Renal cortex interstitium (tissue), 11 donors: ENCODE measurements at regions not wholly inside any gene's neighbourhood (a gene's known extent, or its start where the extent isn't known, plus 50 kb on each side); places are given as distances from the start of the nearest gene placed in this dataset.
A peak's percentile ranks its signal among the peaks of the same experiment; 100 is the strongest.

Experiments
- DNase-seq, 11 donors: peaks; one replicate each; pipeline ENCODE4 v3.0.0-alpha.2; 2013; ENCODE audit warnings: low read depth in 9 of 11, low spot score in 4 of 11; ENCODE audit errors: extremely low read depth in 1 of 11

DNA sequence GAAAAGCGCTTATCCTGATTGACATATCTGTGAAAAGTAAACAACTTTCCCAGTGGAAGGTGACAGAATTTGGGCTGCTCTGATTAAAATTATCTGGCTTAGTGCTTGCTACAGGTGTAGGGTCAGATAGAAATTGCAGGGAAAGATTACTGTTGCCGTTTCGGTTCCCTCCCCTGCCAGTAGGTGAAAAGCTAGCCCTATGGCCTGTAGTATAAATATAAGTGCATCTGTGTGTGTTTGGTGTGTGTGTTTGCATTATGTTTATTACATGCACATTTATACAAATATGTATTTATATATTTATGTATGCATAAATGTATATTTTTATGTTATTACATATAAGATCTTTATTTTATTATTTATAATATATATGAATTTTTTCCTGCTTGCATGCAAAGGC lies 72.3 kb upstream of the VOPP1 start:
- no peak for DNase-seq

DNA sequence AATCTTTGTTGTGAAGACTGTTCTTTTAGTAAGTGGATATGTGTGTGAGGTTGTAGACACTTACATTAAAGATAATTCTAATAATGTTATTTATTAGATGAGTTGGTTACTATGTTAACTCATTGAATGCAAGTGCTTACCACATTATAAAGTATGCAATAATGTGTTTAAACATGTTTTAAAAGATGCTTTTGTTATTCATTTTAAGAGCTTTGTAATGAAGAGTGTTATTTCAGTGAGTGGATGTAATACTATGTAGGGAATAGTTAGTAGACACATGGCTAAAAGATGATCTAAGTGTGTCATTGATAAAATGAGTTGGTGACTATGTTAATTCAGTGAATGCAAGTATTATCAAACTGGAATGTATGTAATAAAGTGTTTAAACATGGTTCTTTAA lies 70.0 kb upstream of the VOPP1 start:
- DNase-seq: no peak

DNA sequence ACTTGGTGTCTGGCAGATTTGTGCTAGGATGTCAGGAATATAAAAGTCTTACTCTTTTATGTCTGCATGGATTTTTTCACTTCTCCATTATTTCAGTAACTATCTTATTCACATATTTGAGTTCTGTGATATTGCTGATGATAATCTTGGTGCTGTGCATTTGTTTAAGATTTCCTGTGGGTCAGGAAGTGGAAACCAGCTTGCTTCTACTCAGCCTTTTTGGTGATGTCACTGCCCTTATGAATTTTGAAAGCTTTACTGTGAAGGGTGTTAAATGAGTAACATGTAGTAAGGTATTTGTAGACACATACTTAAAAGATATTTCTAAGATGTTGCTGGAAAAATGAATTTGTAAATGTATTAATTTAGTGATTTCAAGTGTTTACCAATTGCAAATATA lies 69.5 kb upstream of the VOPP1 start:
- DNase-seq: no peak

DNA sequence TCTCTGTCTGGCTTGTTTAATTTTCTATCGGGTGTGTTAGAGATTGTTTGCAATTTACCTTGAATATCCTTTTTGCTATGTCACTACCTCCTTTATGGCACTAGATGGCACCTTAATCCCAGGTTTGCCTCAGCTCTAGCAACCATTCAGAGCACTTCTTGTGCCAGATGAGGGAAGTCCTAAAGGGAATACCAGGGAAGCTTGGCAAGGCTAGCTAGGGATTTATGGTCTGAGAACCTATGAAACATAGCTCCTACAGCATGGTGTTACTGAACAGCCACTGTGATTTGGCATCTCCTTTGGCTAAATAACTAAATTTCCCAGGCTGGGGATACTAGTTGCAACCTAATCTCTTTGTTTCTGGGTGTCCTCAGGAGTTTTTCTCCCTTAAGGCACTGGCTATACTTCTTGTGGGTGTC lies 69.0 kb upstream of the VOPP1 start:
- peak; percentile 49 to 81 (median 67) for DNase-seq

DNA sequence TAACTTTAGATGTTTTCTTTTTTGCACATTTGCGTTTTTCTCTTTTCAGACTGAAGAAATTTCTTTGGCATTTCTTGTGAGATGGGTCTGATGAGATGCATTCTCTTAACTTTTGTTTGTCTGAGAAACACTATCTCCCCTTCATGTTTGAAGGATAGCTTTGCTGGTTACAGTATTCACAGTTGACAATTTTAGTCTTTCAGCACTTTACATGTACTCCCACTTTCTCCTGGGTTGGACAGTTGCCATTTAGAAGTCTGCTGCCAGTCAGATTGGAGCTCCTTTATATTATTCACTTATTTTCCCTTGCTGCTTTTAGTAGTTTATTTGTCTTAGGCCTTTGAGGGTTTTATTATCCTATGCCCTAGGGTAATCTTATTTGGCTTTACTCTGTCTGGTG lies 67.3 kb upstream of the VOPP1 start:
- DNase-seq: no peak

DNA sequence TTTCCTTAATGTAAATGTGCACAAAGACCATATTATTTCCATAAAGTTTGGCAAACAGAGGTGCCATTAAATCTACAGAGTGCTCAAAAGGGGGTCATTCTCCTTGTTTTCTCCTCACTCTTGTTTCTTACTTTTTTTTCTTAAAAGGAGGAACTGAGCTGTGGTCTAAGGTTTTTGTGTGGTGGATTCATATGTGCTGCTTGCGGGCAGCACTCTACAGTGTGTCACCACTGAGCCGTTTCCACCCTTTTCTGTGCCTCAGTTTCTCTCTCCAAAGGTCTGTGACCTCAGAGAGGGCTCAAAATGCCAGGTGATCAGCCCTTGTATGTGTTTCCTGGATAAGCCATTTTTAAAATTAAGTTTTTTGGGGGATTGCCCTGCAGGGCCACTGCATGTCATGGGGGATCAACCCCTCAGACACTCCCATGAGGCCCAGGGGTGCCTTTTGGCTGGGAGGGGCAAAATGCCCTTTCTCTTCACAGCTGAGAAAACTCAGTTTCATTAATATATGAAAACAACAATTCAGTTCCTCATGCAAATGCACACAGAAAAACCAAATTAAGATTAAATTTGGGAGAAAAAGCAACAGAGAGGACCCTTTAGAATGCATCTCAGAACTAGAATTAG lies 56.9 kb upstream of the VOPP1 start:
- no peak for DNase-seq

DNA sequence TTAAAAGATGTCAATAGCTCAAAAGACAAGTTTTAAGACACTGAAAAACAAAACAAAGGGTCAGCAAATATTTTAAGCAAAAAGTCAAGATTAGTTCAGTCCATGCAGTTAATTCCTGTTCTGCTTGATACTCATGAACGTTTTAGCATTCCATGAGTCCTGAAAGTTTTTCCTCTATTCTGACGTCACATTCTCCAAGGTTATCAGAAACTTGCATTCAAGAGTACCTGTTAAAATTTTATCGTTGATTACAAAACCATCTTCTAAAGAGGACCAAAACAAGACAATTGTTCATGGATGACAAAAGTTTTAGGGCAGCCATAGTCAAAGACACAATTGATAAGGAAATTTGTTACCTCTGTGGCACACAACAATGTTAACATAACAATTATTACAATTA lies 52.5 kb upstream of the VOPP1 start:
- DNase-seq: no peak

DNA sequence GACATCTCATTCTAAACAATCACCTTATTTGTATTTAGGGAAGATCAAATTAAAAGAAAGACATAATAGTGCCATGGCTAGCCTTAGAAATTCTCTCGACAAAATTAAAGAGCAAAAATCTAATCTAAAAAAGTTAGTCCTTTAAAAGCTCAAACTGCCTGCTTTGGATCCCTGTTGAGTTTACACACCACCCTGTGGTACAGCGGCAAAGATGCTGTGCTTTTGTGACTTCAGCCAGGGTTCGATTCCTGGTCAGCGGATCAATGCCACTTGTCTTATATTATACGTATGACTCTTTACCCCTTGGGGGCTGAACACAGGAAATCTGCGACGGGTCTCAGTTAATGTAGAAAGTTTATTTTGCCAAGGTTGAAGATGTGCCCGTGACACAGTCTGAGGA lies 51.3 kb upstream of the VOPP1 start:
- no peak for DNase-seq

DNA sequence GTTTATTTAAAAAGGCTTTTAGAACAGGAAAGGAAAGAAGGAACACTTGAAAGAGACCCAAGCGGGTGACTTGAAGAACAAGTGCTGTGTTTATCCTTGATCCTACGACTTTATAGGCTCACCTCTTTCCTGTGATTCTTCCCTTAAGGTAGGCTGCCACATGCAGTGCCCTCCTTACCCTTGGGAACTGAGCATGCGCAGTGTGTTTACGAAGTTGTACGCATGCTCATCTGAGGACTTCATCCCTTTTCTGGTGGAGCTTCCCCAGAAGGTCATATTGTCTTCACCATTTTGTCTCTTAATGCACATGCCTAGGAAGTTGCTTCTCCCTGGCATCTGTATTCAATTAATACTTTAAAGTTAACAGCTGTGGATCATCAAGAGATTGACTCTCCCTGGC lies 49.9 kb upstream of the VOPP1 start:
- DNase-seq: peak in 1 of 11 donors; percentile 4
